Nephron progenitor cell (in vitro differentiated cells): ENCODE measurements at regions not wholly inside any gene's neighbourhood (a gene's known extent, or its start where the extent isn't known, plus 50 kb on each side); places are given as distances from the start of the nearest gene placed in this dataset.
"Not testable (repeated sequence)": the region's sequence is repeated elsewhere in the genome, so short reads cannot be mapped to it uniquely, and the experiment has no call there.

Source experiments
- DNase-seq: peaks from one replicate; pipeline ENCODE4 v3.0.0; 2021
- H3K27ac Mint-ChIP-seq: 2 replicates; pipeline ENCODE4 v1.8.0; 2021; ENCODE audit warnings: mild to moderate bottlenecking, moderate library complexity, mixed read lengths
- H3K27me3 Mint-ChIP-seq: 2 replicates; pipeline ENCODE4 v1.8.0; 2021; ENCODE audit warnings: mild to moderate bottlenecking, low read depth, mixed read lengths; ENCODE audit not compliant: poor library complexity
- H3K36me3 Mint-ChIP-seq: 2 replicates; pipeline ENCODE4 v1.8.0; 2021; ENCODE audit warnings: low read depth, mixed read lengths
- H3K4me1 Mint-ChIP-seq: 2 replicates; pipeline ENCODE4 v1.8.0; 2021; ENCODE audit warnings: mixed read lengths
- H3K4me3 Mint-ChIP-seq: 2 replicates; pipeline ENCODE4 v1.8.0; 2021; ENCODE audit warnings: mild to moderate bottlenecking, moderate library complexity, mixed read lengths
- H3K9me3 Mint-ChIP-seq: 2 replicates; pipeline ENCODE4 v1.8.0; 2021; ENCODE audit warnings: mild to moderate bottlenecking, moderate library complexity, mixed read lengths
- TF ChIP-seq, protein P1 (sequence below): fragments of 200-600 bp; sonication (generic); IDR thresholded peaks from 2 replicates; pipeline ENCODE4 v1.5.0; 2021; ENCODE audit warnings: antibody characterized with exemption

DNA sequence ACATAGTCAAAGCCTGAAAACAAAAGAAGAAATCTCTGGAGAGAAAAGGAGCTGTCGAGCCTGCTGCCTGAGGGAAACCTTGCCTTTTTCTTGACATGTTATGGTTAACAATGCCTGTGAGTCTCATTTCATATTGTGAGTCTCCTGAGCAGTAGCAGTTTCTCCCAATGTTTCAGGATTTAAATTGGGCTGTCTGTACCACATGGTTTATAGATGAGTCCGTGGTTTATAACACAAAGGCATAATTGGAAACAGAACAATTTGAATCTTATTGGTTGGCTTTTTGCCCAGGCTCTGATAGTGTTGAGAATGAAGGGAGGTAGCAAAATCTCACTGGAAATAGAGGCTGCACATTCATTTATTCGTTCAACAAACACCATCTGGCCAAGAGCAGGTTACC is 540.9 kb downstream of the RAB38 start:
- TF ChIP-seq, protein P1, sequence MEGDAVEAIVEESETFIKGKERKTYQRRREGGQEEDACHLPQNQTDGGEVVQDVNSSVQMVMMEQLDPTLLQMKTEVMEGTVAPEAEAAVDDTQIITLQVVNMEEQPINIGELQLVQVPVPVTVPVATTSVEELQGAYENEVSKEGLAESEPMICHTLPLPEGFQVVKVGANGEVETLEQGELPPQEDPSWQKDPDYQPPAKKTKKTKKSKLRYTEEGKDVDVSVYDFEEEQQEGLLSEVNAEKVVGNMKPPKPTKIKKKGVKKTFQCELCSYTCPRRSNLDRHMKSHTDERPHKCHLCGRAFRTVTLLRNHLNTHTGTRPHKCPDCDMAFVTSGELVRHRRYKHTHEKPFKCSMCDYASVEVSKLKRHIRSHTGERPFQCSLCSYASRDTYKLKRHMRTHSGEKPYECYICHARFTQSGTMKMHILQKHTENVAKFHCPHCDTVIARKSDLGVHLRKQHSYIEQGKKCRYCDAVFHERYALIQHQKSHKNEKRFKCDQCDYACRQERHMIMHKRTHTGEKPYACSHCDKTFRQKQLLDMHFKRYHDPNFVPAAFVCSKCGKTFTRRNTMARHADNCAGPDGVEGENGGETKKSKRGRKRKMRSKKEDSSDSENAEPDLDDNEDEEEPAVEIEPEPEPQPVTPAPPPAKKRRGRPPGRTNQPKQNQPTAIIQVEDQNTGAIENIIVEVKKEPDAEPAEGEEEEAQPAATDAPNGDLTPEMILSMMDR, result no peak
- Mint-ChIP-seq H3K27me3 (no peaks in the 10 kb centered on the region), H3K4me1 (no peaks in the 10 kb centered on the region), H3K27ac (no peak overlapping the region), H3K36me3 (no peaks in the 10 kb centered on the region), H3K4me3 (no peak overlapping the region), H3K9me3 (peaks cover 3% of the 10 kb centered on the region)
- no peak for DNase-seq

DNA sequence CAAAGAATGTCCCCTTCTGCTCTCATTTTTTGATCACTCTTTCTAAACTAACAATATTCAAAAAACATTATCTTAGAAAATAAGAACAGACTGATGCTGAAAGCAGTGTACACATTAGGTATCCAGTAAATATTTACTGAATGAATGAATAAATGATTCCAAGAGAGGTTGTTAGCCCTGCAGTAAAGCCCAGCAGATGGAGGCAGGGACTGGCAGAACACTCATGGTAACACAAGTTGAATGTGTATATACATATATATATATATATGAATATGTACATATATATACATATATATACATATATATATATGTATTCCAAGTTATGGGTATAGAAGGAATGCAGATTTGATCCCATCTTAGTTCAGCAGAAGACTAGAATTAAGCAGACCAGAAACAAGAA is 546.3 kb downstream of the RAB38 start:
- no peak for DNase-seq
- TF ChIP-seq, protein P1, result no peak
- Mint-ChIP-seq H3K4me1 (peaks cover 4% of the 10 kb centered on the region), H3K27me3 (no peaks in the 10 kb centered on the region), H3K9me3 (peaks cover 27% of the 10 kb centered on the region), H3K4me3 (no peak overlapping the region), H3K27ac (no peak overlapping the region), H3K36me3 (peaks cover 10% of the 10 kb centered on the region)

DNA sequence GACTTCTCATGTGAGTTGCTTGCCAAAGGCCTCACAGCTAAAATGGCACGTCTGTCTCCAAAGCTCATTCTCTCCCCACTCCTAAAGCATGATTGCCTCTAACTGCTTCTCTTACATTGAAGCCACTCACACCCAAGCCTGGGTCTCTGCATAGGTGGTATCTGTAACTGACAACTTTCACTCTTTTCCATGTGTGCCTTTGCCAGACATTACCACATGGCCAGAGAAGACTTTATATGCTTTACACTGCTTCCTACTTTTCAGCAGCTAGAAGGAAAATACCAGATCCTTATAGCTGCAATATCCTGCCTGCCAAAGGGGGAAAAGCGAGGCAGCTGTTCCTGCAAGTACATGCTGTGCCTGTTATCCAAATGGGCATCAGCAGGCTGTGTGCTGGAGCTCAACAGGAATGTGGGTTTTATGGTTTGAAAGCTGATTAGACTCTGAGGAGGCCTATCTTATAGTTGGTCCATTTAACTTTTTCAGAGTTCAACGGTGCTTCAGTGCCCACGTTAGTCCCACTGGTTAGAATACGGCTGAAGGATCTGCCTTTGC is 547.1 kb downstream of the RAB38 start:
- H3K9me3 Mint-ChIP-seq, result peaks cover 32% of the 10 kb centered on the region

DNA sequence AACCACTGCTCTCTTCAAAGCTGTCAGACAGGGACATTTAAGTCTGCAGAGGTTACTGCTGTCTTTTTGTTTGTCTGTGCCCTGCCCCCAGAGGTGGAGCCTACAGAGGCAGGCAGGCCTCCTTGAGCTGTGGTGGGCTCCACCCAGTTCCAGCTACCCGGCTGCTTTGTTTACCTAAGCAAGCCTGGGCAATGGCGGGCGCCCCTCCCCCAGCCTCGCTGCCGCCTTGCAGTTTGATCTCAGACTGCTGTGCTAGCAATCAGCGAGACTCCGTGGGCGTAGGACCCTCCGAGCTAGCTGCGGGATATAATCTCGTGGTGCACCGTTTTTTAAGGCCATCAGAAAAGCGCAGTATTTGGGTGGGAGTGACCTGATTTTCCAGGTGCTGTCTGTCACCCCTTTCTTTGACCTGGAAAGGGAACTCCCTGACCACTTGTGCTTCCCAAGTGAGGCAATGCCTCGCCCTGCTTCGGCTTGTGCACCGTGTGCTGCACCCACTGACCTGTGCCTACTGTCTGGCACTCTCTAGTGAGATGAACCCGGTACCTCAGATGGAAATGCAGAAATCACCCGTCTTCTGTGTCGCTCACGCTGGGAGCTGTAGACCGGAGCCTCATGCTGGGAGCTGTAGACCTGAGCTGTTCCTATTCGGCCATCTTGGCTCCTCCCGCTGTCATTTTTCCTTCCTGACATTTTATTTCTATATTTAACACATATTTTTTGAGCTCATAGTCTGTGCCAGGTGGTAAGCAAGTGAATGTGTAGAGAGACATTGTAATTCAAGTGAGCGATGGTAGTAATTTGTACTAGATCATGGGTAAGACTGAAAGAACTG is 551.5 kb downstream of the RAB38 start:
- Mint-ChIP-seq H3K36me3 (peaks cover 24% of the 10 kb centered on the region), H3K9me3 (peaks cover 58% of the 10 kb centered on the region), H3K27ac (peak overlapping the region; percentile 1), H3K4me3 (peak overlapping the region; percentile 66)
- H3K27me3 Mint-ChIP-seq, DNase-seq, H3K4me1 Mint-ChIP-seq: not testable (repeated sequence)

More for the DNA sequence above, 547.1 kb downstream of the RAB38 start:
- Mint-ChIP-seq H3K36me3 (peaks cover 12% of the 10 kb centered on the region), H3K4me3 (no peak overlapping the region), H3K27ac (no peak overlapping the region), H3K27me3 (no peaks in the 10 kb centered on the region), H3K4me1 (peaks cover 8% of the 10 kb centered on the region)
- TF ChIP-seq, protein P1, result no peak
- DNase-seq, result no peak

DNA sequence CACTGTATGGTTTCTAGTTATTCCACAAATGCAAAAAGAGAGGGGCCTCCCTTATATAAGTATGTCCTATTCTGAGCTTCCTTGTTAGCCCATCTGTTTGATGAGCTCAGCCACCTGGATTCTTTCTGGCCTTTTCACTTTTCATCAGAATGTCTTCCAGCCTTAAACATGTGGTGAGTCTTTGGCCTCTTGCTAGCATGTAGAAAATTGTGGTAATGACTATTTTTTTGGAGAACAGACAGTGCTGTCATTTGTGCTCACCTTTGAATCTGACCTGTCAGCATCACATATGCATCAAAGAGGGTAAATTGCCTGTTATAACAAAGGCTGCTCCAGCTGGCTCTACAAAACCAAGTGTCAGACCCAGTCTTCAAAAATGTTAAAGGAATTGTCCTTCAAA is 558.7 kb downstream of the RAB38 start:
- TF ChIP-seq, protein P1, result no peak
- Mint-ChIP-seq H3K4me1 (no peaks in the 10 kb centered on the region), H3K27me3 (peaks cover 6% of the 10 kb centered on the region), H3K4me3 (no peak overlapping the region), H3K36me3 (no peaks in the 10 kb centered on the region), H3K9me3 (peaks cover 24% of the 10 kb centered on the region), H3K27ac (no peak overlapping the region)
- DNase-seq, result no peak

DNA sequence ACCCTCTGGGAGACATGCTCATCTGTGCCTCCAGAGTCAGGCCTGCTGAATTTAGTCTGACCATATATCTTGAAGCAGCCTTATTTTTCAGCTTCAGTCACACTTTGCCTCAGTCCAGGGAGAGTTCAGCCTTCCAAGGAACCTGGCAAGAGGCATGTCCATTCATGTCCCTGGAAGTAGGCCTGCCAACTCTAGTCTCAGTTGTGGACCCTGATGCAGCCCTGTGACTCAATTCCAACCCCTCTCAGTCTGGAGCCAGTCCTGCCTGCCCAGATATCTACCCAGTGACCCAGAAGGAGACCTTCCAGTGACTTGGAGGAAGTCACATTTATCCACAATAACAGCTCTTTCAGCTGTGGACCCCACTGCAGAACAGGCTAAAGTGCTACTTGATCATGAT is 566.6 kb downstream of the TMEM135 start:
- H3K27ac Mint-ChIP-seq, result peak overlapping the region; percentile 71
- no peaks in the 10 kb centered on the region for H3K36me3 Mint-ChIP-seq
- DNase-seq, result no peak
- no peak overlapping the region for H3K4me3 Mint-ChIP-seq
- TF ChIP-seq, protein P1, result no peak
- peaks cover 13% of the 10 kb centered on the region for H3K4me1 Mint-ChIP-seq
- H3K27me3 Mint-ChIP-seq, result no peaks in the 10 kb centered on the region
- no peaks in the 10 kb centered on the region for H3K9me3 Mint-ChIP-seq
